ENCODE measurements at regions not wholly inside any gene's neighbourhood (a gene's known extent, or its start where the extent isn't known, plus 50 kb on each side); places are given as distances from the start of the nearest gene placed in this dataset.

- DNase-seq: peak; percentile 10
- H3K4me1 ChIP-seq: no peaks in the 10 kb centered on the region
- H3K4me3 ChIP-seq: no peak overlapping the region
- TF ChIP-seq POLR2A (IDR thresholded peaks at IDR 0.05) (no peak), CTCF (IDR thresholded peaks at IDR 0.05) (no peak)
- H3K9me3 ChIP-seq: no peaks in the 10 kb centered on the region
- H3K27me3 ChIP-seq: no peaks in the 10 kb centered on the region
- H3K36me3 ChIP-seq (ENCODE audit: low read depth, missing control alignments): no peaks in the 10 kb centered on the region
- WGBS, 2 donors: 93 to 94% methylated on average over 22 of the region's 22 CpGs
- intact Hi-C loops (cut with DNase I; ENCODE audit: low total_unique reads): no loop called here
- H3K27ac ChIP-seq: no peak overlapping the region
These were observed 278.0 kb upstream of the HDAC4 start for GRCh38 chr2:239678666-239679296.

- Histone ChIP-seq H3K4me1 (no peaks in the 10 kb centered on the region), H3K36me3 (ENCODE audit: low read depth, missing control alignments) (no peaks in the 10 kb centered on the region), H3K27ac (no peak overlapping the region), H3K4me3 (no peak overlapping the region), H3K9me3 (no peaks in the 10 kb centered on the region), H3K27me3 (no peaks in the 10 kb centered on the region)
- 87 to 92% methylated on average over 8 of the region's 8 CpGs for WGBS, 2 donors
- intact Hi-C loops (cut with DNase I; ENCODE audit: low total_unique reads): no loop called here
- TF ChIP-seq CTCF (IDR thresholded peaks at IDR 0.05): no peak
- TF ChIP-seq POLR2A (IDR thresholded peaks at IDR 0.05): no peak
- DNase-seq: peak; percentile 0
These were observed 277.3 kb upstream of the HDAC4 start for GRCh38 chr2:239678186-239678490.

GRCh38 chr2:239677453-239678185 is 276.8 kb upstream of the HDAC4 start:
- no peak for TF ChIP-seq CTCF (IDR thresholded peaks at IDR 0.05)
- no peak for TF ChIP-seq POLR2A (IDR thresholded peaks at IDR 0.05)
- intact Hi-C loops (cut with DNase I; ENCODE audit: low total_unique reads): no loop called here
- WGBS, 2 donors: 95 to 96% methylated on average over 10 to 20 of the region's 21 CpGs
- Histone ChIP-seq H3K27me3 (no peaks in the 10 kb centered on the region), H3K36me3 (ENCODE audit: low read depth, missing control alignments) (no peaks in the 10 kb centered on the region), H3K27ac (no peak overlapping the region), H3K4me3 (no peak overlapping the region), H3K4me1 (no peaks in the 10 kb centered on the region), H3K9me3 (no peaks in the 10 kb centered on the region)
- DNase-seq: peak; percentile 8

- 78 to 84% methylated on average over 10 to 19 of the region's 19 CpGs for WGBS, 2 donors
These were observed 276.1 kb upstream of the HDAC4 start for GRCh38 chr2:239676716-239677452.

More at GRCh38 chr2:239676716-239677452, 276.1 kb upstream of the HDAC4 start:
- no peaks in the 10 kb centered on the region for H3K4me1 ChIP-seq
- TF ChIP-seq POLR2A (IDR thresholded peaks at IDR 0.05) (no peak), CTCF (IDR thresholded peaks at IDR 0.05) (no peak)
- H3K9me3 ChIP-seq: no peaks in the 10 kb centered on the region
- H3K36me3 ChIP-seq (ENCODE audit: low read depth, missing control alignments): no peaks in the 10 kb centered on the region
- no peak overlapping the region for H3K4me3 ChIP-seq
- DNase-seq: peak; percentile 9
- intact Hi-C loops (cut with DNase I; ENCODE audit: low total_unique reads): no loop called here
- H3K27ac ChIP-seq: no peak overlapping the region
- H3K27me3 ChIP-seq: no peaks in the 10 kb centered on the region

All from testis (tissue), 2 donors.